ENCODE measurements at regions not wholly inside any gene's neighbourhood (a gene's known extent, or its start where the extent isn't known, plus 50 kb on each side); places are given as distances from the start of the nearest gene placed in this dataset.

GRCh38 chr11:28675183-28675582 lies 567.0 kb downstream of the METTL15 start:
- TF ChIP-seq CTCF (IDR thresholded peaks at IDR 0.05), result no peak
- ATAC-seq (ENCODE audit: low FRiP score) (no peak), DNase-seq (ENCODE audit: low spot score) (no peak)

GRCh38 chr11:28674433-28675103 lies 566.4 kb downstream of the METTL15 start:
- DNase-seq (ENCODE audit: low spot score) (no peak), ATAC-seq (ENCODE audit: low FRiP score) (no peak)
- no peak for TF ChIP-seq CTCF (IDR thresholded peaks at IDR 0.05)

GRCh38 chr11:28673691-28674432 lies 565.7 kb downstream of the METTL15 start:
- TF ChIP-seq CTCF (IDR thresholded peaks at IDR 0.05), result no peak
- ATAC-seq (ENCODE audit: low FRiP score), result no peak
- DNase-seq (ENCODE audit: low spot score), result no peak

- no peak for DNase-seq (ENCODE audit: low spot score)
- no peak for TF ChIP-seq CTCF (IDR thresholded peaks at IDR 0.05)
- no peak for ATAC-seq (ENCODE audit: low FRiP score)
These were observed 563.1 kb downstream of the METTL15 start for GRCh38 chr11:28671274-28671673.

GRCh38 chr11:28666632-28667031 lies 558.4 kb downstream of the METTL15 start:
- DNase-seq (ENCODE audit: low spot score) (no peak), ATAC-seq (ENCODE audit: low FRiP score) (no peak)
- TF ChIP-seq CTCF (IDR thresholded peaks at IDR 0.05), result no peak

- DNase-seq (ENCODE audit: low spot score) (no peak), ATAC-seq (ENCODE audit: low FRiP score) (no peak)
- no peak for TF ChIP-seq CTCF (IDR thresholded peaks at IDR 0.05)
These were observed 551.6 kb downstream of the METTL15 start for GRCh38 chr11:28659716-28660348.

All from omental fat pad (tissue), 3 donors.